ENCODE measurements at regions not wholly inside any gene's neighbourhood (a gene's known extent, or its start where the extent isn't known, plus 50 kb on each side); places are given as distances from the start of the nearest gene placed in this dataset.

DNA sequence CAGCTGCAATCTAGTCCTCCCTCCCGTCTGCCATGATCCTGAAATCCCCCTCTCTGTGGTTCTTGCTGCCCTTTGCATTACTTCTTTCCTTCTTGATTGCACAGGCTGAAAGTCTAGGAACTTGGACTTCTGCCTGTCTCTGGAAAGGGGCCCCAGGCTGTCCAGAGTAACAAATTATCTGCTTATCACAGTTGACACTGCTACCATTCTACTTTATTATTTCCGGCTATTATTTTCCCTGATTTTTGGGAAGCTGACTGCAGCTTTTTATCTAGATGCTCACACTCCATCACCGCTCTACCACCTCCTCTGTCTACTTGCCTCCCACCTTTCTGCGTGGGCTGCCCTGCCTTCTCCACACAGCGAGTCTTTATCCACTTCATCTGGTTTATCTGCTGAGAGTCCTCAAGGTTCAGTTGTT lies 202.1 kb upstream of the PLXNA2 start:
- Mint-ChIP-seq H3K4me1 (ENCODE audit: low read depth, unreplicated experiment) (no peaks in the 10 kb centered on the region), H3K27ac (ENCODE audit: unreplicated experiment) (no peak overlapping the region), H3K9me3 (ENCODE audit: unreplicated experiment) (peaks cover 26% of the 10 kb centered on the region), H3K27me3 (ENCODE audit: insufficient read depth, unreplicated experiment) (peaks cover 16% of the 10 kb centered on the region), H3K4me3 (ENCODE audit: unreplicated experiment) (no peak overlapping the region), H3K36me3 (ENCODE audit: insufficient read depth, unreplicated experiment) (no peaks in the 10 kb centered on the region)
- TF ChIP-seq, protein P1, sequence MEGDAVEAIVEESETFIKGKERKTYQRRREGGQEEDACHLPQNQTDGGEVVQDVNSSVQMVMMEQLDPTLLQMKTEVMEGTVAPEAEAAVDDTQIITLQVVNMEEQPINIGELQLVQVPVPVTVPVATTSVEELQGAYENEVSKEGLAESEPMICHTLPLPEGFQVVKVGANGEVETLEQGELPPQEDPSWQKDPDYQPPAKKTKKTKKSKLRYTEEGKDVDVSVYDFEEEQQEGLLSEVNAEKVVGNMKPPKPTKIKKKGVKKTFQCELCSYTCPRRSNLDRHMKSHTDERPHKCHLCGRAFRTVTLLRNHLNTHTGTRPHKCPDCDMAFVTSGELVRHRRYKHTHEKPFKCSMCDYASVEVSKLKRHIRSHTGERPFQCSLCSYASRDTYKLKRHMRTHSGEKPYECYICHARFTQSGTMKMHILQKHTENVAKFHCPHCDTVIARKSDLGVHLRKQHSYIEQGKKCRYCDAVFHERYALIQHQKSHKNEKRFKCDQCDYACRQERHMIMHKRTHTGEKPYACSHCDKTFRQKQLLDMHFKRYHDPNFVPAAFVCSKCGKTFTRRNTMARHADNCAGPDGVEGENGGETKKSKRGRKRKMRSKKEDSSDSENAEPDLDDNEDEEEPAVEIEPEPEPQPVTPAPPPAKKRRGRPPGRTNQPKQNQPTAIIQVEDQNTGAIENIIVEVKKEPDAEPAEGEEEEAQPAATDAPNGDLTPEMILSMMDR (IDR thresholded peaks at IDR 0.05; ENCODE audit: insufficient read depth in 1 of 2, low read depth in 1 of 2, low read length in 1 of 2, severe bottlenecking in 1 of 2, unreplicated experiment in 1 of 2): no peak
- Histone ChIP-seq H3K9me3 (no peaks in the 10 kb centered on the region), H3K4me3 (ENCODE audit: low read depth, low read length) (no peak overlapping the region), H3K27me3 (replicated peaks; ENCODE audit: control insufficient read depth, insufficient read depth, low read length) (no peaks in the 10 kb centered on the region), H3K36me3 (ENCODE audit: control insufficient read depth, insufficient read depth, low read length) (no peaks in the 10 kb centered on the region), H3K4me1 (no peaks in the 10 kb centered on the region)
- POLR2A ChIA-PET: no interaction called here
- intact Hi-C loops (cut with micrococcal nuclease; ENCODE audit: unreplicated experiment): no loop called here
- BruUV-seq (replicated peaks): no TSS peak
- DNase-seq: no peak
- CTCF ChIA-PET: no interaction called here

DNA sequence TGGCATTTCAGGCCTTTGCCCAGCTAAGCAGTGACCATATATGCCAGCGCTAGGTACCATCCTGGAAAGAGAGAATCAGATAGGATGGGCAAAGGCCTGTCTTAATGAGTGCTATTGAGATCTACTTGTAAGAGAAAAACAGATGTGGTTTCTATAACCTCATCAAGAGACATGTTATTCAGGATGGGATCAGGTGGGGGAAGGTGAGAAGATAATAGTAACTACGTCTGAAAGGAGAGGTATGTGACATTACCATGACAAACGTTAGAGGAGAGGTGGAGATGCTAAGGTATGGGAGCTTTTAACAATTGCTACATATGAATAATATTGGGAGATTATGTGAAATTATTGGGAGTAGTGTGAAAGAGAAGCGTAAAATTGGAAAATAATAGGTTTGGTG lies 204.2 kb upstream of the PLXNA2 start:
- no peaks in the 10 kb centered on the region for H3K36me3 Mint-ChIP-seq (ENCODE audit: insufficient read depth, unreplicated experiment)
- TF ChIP-seq, protein P1 (IDR thresholded peaks at IDR 0.05; ENCODE audit: insufficient read depth in 1 of 2, low read depth in 1 of 2, low read length in 1 of 2, severe bottlenecking in 1 of 2, unreplicated experiment in 1 of 2): no peak
- peaks cover 13% of the 10 kb centered on the region for H3K9me3 Mint-ChIP-seq (ENCODE audit: unreplicated experiment)
- POLR2A ChIA-PET: no interaction called here
- no peaks in the 10 kb centered on the region for H3K27me3 ChIP-seq (replicated peaks; ENCODE audit: control insufficient read depth, insufficient read depth, low read length)
- intact Hi-C loops (cut with micrococcal nuclease; ENCODE audit: unreplicated experiment): no loop called here
- peaks cover 12% of the 10 kb centered on the region for H3K27me3 Mint-ChIP-seq (ENCODE audit: insufficient read depth, unreplicated experiment)
- no TSS peak for BruUV-seq (replicated peaks)
- H3K9me3 ChIP-seq: no peaks in the 10 kb centered on the region
- H3K27ac Mint-ChIP-seq (ENCODE audit: unreplicated experiment): no peak overlapping the region
- H3K4me1 ChIP-seq: no peaks in the 10 kb centered on the region
- no peak for DNase-seq
- no peaks in the 10 kb centered on the region for H3K36me3 ChIP-seq (ENCODE audit: control insufficient read depth, insufficient read depth, low read length)
- H3K4me3 Mint-ChIP-seq (ENCODE audit: unreplicated experiment): no peak overlapping the region
- H3K4me3 ChIP-seq (ENCODE audit: low read depth, low read length): no peak overlapping the region
- no peaks in the 10 kb centered on the region for H3K4me1 Mint-ChIP-seq (ENCODE audit: low read depth, unreplicated experiment)
- CTCF ChIA-PET: no interaction called here

DNA sequence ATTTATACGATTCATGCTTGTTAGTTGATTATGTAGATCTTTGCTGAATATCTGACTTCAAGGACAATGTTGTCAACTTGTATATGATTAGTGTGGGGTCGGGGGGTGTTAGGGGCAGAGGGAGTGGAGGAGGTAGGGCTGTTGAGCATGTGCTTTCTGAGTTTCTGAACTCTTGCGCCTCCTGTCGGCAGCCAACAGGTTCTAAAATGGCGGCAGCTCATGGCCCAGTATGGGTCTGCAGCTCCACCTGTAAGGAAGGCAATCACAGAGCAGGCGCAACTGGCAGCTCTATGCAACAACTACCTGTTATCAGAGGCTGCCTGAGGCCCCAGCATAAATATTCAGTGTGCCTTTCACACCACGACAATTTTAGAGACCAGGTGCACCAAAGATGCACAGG lies 205.8 kb upstream of the PLXNA2 start:
- Mint-ChIP-seq H3K27ac (ENCODE audit: unreplicated experiment) (no peak overlapping the region), H3K36me3 (ENCODE audit: insufficient read depth, unreplicated experiment) (no peaks in the 10 kb centered on the region), H3K27me3 (ENCODE audit: insufficient read depth, unreplicated experiment) (peaks cover 20% of the 10 kb centered on the region), H3K4me3 (ENCODE audit: unreplicated experiment) (no peak overlapping the region), H3K9me3 (ENCODE audit: unreplicated experiment) (peaks cover 9% of the 10 kb centered on the region), H3K4me1 (ENCODE audit: low read depth, unreplicated experiment) (no peaks in the 10 kb centered on the region)
- H3K4me3 ChIP-seq (ENCODE audit: low read depth, low read length): no peak overlapping the region
- intact Hi-C loops (cut with micrococcal nuclease; ENCODE audit: unreplicated experiment): no loop called here
- no peaks in the 10 kb centered on the region for H3K27me3 ChIP-seq (replicated peaks; ENCODE audit: control insufficient read depth, insufficient read depth, low read length)
- ChIA-PET CTCF (no interaction called here), POLR2A (no interaction called here)
- no peak for DNase-seq
- no TSS peak for BruUV-seq (replicated peaks)
- H3K36me3 ChIP-seq (ENCODE audit: control insufficient read depth, insufficient read depth, low read length): no peaks in the 10 kb centered on the region
- TF ChIP-seq, protein P1 (IDR thresholded peaks at IDR 0.05; ENCODE audit: insufficient read depth in 1 of 2, low read depth in 1 of 2, low read length in 1 of 2, severe bottlenecking in 1 of 2, unreplicated experiment in 1 of 2): no peak
- no peaks in the 10 kb centered on the region for H3K4me1 ChIP-seq
- H3K9me3 ChIP-seq: no peaks in the 10 kb centered on the region

All from Caco-2 (cell line).